HepG2 (cell line): ENCODE measurements at regions not wholly inside any gene's neighbourhood (a gene's known extent, or its start where the extent isn't known, plus 50 kb on each side); places are given as distances from the start of the nearest gene placed in this dataset.

Experiments used
- ATF7 ChIP-seq, 2 experiments: fragments of 450-650 bp in 1 of 2; sonication (generic) in 1 of 2; formaldehyde crosslinking in 1 of 2; IDR thresholded peaks; 2 replicates each; pipeline versions ENCODE4 v1.4.0 to v1.6.1; 2016 to 2020; ENCODE audit warnings: antibody characterized with exemption in 1 of 2, mild to moderate bottlenecking in 1 of 2, missing genetic modification reagents in 1 of 2
- KLF15 ChIP-seq: sonication (generic); formaldehyde crosslinking; IDR thresholded peaks from 2 replicates; pipeline ENCODE4 v1.8.1; 2023; ENCODE audit warnings: borderline replicate concordance, mild to moderate bottlenecking, inconsistent platforms, missing genetic modification reagents, mixed read lengths
- POGK ChIP-seq: sonication (generic); formaldehyde crosslinking; conservative IDR thresholded peaks from 2 replicates; pipeline ENCODE4 v1.8.0; 2022; ENCODE audit warnings: mild to moderate bottlenecking, moderate library complexity, missing genetic modification reagents
- PRDM4 ChIP-seq: sonication (generic); formaldehyde crosslinking; IDR thresholded peaks from 2 replicates; pipeline ENCODE4 v1.9.0; 2021; ENCODE audit warnings: missing genetic modification reagents, borderline replicate concordance
- RNF2 ChIP-seq: fragments of 450-650 bp; conservative IDR thresholded peaks from 2 replicates; pipeline ENCODE4 v1.6.1; 2016; ENCODE audit warnings: low read depth
- ZBTB39 ChIP-seq: sonication (generic); formaldehyde crosslinking; IDR thresholded peaks from 2 replicates; pipeline ENCODE4 v1.5.0; 2020; ENCODE audit warnings: missing genetic modification reagents
- ZNF260 ChIP-seq: sonication (generic); formaldehyde crosslinking; IDR thresholded peaks from 2 replicates; pipeline ENCODE4 v1.4.0; 2020; ENCODE audit warnings: missing genetic modification reagents, low read depth, mild to moderate bottlenecking, borderline replicate concordance

- TF ChIP-seq POGK (CRISPR knock-in tag) = no peak
- TF ChIP-seq KLF15 (CRISPR knock-in tag) = no peak
- TF ChIP-seq ZNF260 (CRISPR knock-in tag) = no peak
- no peak for TF ChIP-seq PRDM4
- TF ChIP-seq ATF7 (IDR thresholded peaks at IDR 0.05) = no peak
- no peak for TF ChIP-seq ATF7 (CRISPR knock-in tag; IDR thresholded peaks at IDR 0.05)
- no peak for TF ChIP-seq RNF2
- no peak for TF ChIP-seq ZBTB39 (CRISPR knock-in tag)
Observed at GRCh38 chr11:29389793-29390192, 627.0 kb downstream of the KCNA4 start (continued).
